Nucleus accumbens (tissue), 56 donors: ENCODE measurements at regions not wholly inside any gene's neighbourhood (a gene's known extent, or its start where the extent isn't known, plus 50 kb on each side); places are given as distances from the start of the nearest gene placed in this dataset.

Experiments used
- DNase-seq, 56 donors: peaks; one replicate each; lab custom pipeline; 2025; lab: John Stamatoyannopoulos, UW

DNA sequence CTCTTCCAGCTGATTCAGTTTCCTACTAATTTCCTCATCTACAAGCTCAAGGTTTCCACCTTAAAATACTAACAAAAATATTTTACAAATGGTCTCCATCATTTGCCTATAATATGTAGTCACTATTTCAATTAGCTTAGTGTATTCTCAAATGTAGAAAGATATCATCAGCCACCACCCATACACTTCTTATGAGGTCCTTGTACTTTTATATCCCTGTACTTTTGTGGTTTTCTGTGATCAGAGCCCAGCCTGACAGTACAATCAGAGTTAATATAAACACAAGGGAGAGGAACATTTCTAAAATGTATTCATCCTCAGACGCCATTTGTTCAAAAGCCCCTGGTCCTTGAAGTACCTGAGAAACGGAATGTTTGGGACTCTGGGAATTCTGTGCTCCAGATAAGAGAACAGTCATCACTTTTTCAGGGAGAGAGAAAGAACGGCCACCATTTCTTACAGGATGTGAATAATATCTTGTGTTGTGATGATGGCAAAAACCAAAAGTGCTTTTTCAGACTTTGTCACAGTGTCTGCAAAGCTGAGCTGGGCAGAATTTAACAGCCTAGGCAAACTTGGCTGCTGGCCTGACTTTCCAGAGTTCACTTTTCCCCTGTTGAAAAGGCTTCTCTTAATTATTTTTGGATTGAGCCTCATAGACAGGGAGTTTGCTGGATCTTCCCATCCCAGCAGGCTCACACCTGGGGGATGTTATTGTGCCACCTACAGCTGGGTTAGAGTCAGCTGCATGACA is 361.7 kb upstream of the ACVR2A start:
- DNase-seq = no peak

DNA sequence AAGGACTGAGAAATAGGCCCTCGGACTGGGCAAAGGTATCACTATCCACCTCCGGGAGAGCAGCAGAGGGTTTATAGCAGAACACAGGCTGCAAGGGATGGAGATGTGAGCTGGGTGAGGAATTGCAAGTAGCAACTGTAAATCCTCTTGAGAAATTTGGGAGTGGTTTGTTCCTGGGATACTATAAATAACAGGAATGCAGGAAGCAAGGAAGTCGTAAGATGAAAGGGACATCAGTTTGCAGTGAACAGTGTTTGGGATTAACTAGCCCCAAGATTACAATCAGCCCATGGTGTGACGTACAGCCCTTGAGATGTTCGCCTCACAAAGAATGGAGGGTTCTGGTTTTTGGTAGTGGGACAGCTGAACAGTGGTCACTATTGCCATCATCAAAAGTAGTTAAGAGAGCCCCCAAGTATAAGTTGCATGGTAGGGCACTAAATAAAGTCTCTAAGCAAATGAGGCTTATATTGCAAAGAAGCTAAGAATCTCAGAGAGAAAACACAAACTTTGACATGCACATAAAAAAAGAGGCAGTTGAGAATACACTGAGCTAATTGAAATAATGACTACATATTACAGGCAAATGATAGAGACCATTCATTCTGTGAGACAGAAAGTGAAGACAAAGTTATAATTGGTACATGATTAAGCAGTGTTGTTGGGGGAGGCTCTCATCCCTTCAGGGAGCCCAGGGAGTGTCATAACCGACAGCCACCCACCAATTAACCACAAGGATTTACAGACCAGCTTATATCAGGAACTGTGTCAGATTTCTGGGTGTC is 362.5 kb upstream of the ACVR2A start:
- no peak for DNase-seq

DNA sequence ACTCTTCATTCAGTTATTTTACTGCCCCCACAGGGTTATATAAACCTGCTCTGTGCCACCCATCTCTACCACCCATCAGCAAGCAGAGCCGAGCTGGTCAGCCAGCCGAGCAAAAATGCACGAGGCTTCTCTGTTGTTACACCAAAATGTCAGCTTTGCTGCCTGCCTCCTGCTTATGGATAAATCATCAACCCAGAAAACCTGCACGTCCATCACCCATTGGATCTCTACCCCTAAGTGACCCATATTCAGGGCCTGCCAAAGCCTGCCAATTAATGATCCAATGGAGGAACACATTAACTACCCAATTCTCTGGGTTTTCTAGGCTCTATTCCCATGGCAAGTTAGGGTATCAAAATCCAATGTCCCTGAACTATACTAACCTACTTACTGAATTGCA is 365.5 kb upstream of the ACVR2A start:
- no peak for DNase-seq

DNA sequence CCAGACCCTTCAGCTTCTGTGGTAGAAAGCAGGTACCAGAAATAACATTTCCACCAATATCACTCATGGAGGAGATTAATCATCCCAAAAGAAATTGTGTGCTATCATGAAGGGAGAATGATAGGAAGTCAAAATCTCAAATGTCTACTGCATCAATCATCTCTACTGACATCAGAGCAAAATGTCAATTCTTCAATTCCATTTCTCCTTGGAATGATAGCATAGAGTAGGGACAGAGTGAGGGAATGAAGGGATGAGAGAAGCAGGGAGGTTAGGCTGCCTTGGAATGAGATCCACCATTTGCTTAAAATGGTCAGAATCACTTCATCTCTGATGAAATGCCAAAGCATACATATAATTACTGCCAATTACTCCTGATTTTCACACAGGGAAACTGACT is 371.8 kb upstream of the ACVR2A start:
- DNase-seq = no peak

DNA sequence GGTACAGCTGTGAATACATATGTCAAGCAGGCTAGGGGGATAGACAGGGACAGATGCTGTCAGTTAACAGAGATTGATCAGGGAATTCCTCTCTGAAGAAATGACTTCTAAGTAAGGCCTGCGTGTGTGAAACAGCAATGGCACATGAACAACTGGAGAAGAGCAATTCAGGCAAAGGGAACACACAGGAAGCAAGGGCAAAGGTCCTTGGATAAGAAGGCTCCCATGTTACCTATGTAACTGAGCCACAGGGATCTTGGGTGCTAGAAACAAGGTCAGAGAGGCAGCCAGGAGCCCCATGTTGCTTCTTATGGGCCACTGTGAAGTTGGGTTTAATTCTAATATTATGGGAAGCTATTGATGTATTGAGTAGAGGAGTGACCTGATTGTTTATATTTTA is 373.7 kb upstream of the ACVR2A start:
- no peak for DNase-seq

DNA sequence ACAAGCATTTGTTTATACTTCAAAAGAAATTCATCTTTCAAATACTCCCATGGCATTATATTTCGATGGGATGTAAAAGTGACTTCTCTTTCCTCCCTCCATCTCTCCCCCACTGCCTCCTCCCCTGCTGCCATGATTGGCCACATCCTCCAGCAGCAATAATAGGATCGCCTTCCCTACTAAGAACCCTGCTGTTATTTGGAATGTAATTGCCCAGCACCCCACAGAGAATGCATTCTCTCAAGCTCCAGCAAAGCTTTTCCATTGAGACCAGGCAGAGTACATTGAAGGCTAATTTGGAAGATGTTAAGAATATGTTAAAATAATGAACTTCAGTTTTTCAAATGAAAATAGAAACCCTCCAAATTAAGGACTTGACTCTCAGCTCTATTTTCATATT is 375.4 kb upstream of the ACVR2A start:
- DNase-seq = no peak

DNA sequence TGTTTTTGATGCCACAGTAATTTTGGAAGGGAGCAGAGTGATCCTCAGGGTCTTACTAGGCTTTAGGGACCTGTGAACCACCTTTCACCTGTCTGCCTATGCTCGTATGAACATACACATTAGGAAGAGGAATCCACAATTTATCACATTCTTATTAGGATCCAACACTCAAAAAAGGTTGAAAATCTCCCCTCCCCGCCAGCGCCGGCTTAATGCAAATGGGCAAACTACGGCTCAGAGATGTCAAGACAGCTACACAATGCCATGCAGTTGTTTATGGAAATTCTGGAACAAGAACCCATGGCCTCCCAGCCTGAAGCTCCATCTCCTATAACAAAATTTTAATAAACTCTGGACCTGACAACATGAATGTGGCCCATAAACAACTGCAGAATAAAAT is 375.9 kb upstream of the ACVR2A start:
- DNase-seq = no peak

DNA sequence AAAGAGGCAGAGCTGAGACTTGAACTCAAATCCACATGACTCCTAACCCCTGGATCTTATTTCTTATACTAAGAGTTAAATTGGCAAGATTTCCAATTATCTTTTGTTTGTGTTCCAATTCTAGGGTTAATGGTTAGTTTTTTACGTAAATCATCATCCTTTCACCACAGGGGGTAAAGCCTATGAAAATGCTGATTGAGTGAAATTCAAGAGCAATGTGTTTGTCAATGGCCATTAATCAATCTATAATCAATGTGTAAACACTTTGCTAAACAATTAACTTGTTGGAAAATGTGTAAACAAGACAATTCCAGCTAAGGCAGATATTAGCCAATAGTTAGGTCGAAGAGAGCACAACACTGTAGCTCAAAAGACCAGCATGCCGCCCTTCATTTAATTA is 376.5 kb upstream of the ACVR2A start:
- no peak for DNase-seq

DNA sequence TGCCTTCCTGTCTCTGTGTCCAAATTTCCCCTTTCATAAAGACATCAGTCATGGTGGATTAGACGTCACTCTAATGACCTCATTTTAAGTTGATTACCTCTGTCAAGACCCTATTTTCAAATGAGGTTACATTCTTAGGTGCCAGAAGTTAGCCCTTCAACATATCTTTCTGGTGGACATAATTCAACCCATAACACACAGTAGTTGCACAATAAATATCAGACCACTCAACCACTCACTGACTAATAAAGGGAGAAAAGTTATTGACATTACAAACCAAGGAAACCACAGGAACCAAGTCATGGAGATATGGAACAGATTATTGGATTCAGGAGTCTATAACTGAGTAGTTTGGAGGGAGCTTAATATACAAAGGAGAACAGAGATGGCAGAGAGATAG is 377.4 kb upstream of the ACVR2A start:
- DNase-seq = no peak

DNA sequence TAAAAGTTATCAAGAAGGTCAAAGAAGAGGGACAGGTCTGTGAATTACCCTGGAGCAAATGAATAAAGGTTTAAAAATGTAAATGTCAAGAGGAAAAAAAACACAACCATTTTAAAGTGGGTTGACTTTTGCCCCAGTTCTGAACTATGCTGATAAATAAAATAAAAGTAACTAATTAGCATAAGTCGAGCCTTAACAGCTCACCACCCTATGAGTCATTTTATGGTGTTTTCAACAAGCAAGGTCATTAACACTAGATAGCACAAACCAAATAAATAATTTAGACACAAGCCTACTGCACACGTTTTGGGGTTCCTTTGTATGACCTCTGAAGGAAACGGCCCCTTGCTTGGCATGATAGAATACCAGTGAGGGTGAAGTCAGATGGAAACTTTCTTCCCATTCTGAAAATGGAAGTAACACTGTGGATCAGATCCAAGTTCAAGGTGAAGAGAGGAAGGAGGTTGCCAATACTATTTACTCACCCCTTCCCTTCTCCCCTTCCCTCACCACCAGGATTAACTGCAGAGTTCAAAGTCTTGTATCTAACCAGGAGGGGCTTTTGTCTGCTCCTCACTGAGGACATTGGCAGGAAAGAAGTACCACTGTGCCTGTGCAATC is 380.0 kb upstream of the ACVR2A start:
- DNase-seq = no peak

DNA sequence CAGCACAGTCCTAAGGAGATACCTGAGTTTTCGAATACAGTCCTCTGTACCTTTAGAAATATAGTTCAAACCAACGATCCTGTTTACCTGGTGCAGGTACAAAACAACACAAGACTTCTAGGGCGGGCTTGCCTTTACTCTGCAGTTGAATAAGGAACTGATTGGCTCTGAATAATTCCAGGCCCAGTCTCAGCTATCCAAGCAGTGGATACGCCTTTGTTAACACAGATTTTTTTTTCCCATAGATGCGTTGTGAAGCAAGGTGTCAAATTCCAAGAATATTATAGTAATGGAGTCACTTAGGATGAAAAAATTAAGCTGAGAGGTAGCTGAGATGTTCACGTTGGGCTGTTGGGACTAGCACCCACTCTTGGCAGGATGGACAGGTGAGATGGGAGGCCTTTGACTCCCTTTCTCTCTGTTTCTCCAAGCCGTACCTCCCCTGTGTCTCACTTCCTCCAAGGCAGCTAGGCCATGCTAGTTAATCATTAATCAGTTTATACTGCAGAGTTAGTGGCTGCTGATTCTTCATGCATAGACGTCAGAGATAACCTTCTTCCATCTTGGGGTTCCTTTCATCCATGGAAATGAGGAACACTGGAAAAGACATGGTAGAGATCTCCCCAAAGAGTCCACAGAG is 380.8 kb upstream of the ACVR2A start:
- DNase-seq = no peak

DNA sequence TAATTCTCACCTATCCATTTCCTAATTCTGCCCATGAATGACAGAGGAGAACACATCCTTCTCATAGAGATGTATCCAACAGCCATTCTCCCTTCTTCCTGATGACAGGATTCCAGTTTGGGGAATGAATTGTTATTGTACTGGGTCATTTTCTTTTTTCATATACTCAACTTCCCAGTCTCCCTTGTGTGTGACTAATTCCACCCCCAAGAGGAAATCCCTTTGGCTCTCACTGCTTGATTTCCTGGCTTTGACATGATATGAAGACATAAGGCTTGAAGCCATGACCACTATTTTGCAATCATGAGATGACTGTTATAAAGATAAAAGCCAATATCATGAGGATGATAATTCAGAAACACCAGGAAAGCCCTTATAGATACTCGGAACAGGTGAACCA is 384.7 kb upstream of the ACVR2A start:
- no peak for DNase-seq

DNA sequence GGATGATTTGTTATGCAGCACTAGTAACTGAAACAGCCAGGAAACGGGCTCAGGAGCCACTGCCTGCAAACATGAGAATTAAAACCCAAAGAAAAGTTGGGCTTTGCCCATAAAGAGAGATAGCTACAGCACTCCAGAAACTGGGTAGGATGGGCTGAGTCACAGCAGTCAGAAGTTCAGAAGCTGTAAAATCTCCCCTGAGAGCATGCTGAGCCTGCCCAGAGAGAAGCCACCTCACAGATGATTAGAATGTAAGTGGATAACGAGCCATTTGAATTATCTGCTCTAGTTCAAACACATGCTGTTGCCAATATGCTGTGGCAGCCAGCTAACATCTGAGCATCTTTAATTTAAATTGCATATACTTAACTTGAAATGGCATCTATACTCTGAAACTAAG is 388.1 kb upstream of the ACVR2A start:
- DNase-seq = no peak

DNA sequence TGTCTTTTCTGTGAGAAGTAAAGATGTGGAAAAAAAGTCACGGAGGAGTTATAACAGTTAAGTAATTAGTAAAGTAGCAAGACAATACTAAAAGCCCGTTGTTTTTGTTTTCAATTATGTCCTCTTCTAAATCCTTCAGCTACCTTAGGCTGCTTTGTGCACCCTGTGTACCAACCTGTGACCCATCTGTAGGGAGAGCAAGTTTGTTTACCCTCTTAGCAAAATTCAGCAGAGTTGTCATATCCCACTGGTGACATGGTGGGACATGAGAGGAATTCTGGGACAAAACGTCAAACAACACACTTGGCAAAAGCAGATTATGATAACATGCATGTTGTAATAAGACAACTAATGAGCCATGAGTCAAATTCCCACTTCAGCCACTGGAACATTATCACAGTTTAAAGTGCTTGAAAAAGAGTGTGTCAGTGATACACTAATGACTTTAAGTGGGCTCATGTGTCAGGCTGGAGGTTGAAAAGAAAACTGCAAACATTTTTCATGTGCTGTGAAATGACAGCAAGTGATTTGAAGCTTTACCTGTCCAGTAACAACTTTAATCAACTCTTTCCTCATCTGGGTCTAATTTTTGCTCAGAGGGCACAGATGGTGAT is 392.8 kb upstream of the ACVR2A start:
- DNase-seq = no peak

DNA sequence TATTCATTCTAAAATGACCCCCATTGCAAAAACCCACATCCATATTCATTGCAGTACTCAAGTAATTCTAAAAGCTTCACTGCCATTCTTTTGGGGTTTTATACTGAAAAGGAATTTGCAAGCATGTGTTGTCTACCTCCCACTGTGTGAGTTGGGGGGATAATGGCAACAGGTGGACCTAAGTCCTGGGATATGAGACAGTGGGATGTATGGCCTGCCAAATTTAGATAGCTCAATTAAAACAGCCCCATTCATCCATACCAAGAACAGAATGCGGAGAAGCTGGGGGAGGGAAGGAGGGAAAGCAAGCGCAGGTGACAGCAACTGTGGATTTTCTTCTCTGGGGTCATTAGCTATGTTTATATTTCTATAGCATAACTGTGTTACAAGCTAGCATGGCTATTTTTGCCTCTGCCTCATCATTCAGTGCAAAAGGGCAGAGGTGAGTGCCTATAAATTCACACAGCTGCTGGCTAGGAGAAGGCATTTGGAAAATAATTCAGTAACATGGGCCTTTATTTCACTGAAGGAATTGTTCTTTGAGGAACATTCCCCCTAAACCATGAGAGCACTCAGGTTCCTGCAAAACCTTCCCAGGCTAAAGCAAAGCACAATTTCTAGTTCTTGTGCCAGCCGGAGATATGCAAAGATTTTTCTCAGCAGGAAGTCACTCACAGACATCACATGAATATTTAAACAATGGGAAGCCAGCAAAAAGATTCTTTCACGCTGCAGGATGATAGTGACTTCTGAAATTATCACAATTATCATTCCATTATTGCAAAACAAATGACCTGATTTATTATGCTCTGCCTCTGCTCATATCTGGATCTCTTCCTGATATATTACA is 393.9 kb upstream of the ACVR2A start:
- peak in 1 of 56 donors; percentile 20 for DNase-seq

DNA sequence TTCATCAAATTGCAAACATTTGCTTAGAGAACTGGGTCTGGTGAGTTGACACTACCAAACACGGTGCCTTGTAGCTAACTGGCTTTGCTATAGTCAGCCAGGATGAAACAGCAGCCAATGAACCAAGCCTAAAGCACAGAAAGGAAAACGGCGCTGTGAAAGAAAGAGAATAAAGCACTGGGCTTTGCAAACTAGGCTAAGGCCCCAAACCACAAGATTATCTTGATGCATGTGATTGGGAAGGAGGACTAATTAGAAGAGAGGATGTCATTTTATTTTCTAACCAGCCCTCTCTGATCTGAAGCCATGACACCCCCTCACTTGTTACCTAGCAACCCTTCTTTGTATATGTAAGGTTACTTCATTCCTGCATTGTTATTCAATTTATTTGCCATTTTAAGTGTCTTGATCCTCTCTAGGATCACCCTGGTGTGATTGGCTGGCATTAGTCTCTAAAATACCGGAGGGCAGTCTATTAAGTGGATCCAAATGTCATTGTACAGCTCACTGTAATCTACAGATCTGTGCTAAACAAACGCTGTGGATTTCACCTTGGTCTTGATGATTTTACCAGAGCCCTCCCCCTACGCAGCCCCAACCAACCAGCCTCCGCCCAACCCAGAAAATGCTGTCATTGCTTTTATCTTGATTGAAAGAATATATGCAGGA is 395.4 kb upstream of the ACVR2A start:
- peak in 18 of 56 donors; percentile 2 to 47 (median 22) for DNase-seq

DNA sequence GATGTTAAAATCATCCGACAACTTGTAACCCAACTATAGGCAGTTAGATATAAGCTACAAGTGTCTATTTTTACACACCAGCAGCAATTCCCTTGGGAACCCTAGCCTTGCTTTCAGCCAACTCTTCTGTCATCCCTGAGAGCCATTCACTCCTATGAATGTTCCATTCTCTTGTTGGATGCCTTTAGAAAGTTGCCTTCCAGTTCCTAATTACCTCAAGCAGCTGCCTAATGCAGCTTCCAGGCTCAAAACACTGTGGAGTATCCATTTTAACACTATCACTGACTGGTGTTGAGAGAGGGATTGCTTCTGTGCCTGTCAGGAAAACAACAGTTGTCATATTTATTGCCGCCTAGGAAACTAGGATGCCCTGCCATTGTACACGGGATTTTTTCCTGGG is 402.0 kb upstream of the ACVR2A start:
- DNase-seq = no peak

DNA sequence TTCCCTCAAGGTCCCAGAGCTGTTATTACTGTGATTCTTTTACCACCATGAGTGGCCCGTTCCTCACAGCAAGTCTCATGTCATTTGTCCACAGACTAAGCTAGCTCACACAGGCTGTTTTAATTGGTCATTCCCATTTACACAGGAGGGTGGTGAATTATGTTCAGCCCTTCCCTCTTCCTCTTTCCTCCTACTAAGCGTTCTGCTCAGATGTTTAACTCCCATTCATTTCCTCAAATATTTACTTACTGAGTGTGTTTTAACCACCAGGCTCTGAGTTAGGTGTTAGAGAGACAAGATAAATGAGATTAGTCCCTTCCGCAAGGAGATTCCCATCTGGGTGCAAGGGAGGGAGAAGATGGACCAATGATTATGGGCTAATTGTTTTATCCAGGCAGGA is 403.6 kb upstream of the ACVR2A start:
- no peak for DNase-seq

DNA sequence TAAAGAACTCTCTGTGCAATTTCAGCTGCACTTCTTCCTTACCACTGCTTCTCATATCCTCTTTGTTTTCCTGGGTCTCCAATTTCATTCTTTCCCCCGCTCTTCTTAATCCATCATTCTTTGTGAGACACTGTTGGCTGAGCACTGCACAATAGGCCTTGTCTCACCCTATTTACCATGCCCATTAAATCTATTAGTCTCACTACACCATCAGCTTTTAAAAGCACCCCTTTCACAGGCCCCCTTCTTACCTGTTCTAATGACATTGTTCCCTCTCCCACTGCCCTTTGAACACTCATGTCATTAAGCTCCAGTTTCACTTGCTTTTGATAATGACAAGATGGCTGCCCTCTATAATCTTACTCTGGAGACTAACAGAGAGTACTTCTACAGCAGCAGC is 404.1 kb upstream of the ACVR2A start:
- DNase-seq = no peak
